ENCODE measurements at regions not wholly inside any gene's neighbourhood (a gene's known extent, or its start where the extent isn't known, plus 50 kb on each side); places are given as distances from the start of the nearest gene placed in this dataset.

GRCh38 chr18:54075689-54076088, 148.8 kb downstream of the MBD2 start:
- no peak for TF ChIP-seq CTCF (IDR thresholded peaks at IDR 0.05)
- TF ChIP-seq POLR2A (IDR thresholded peaks at IDR 0.05), result no peak

Measured in thyroid gland (tissue), 4 donors.